NCI-H510A (cell line): ENCODE measurements at regions not wholly inside any gene's neighbourhood (a gene's known extent, or its start where the extent isn't known, plus 50 kb on each side); places are given as distances from the start of the nearest gene placed in this dataset.

Source experiments
- DNase-seq: peaks from one replicate; lab custom pipeline; 2025; lab: John Stamatoyannopoulos, UW

DNA sequence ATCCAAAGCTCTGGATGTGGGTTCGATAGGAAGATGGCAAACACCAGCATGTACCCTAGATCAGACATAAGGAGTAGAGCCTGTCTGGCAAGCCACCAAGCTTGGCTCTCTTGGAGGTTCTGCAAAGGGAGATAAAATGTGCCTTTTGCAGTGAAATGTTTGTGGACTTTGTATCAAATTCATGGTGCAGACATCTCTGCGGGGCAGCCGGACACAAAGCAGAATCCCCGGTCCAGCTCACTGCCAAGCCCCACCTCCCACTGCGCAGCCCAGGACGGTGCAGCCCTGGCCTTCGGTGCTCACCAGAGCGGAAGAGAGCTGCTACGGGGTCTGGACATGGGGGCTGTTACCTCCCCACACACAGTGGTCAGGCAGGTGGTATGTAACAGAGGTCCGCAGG lies 333.6 kb upstream of the JARID2 start:
- no peak for DNase-seq

DNA sequence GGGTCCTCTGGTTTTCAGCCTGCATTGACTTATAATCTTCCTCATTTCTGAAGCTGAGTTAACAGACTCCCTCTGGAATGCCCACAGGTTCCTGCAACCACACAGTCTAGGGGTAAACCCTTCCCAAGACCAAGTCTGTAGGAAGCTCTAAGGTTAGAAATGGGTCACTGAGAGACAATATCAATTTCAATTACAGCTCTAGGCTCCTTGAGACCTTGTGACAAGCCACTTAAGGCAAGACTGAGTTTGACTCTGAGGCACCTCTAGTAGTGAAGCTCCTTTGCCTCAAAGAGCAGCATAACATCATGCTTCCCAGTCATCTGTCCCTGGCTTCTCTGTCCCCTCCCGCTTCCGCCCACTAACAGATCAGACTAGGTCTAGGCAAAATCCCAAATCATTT lies 333.2 kb upstream of the JARID2 start:
- DNase-seq = no peak

DNA sequence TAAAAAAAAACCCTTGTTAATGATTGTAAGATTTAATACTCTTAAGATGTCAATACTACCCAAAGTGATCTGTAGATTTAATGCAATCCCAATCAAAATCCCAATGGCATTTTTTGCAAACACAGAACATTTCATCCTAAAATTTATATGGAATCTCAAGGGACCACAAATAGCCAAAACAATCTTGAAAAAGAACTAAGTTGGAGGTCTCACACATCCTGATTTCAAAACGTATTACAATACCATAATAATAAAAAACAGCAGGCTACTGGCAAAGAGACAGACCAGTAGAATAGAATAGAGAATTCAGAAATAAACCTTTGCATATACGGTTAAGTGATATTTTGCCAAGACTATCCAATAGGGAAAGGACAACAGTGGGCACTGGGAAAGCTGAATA lies 331.9 kb upstream of the JARID2 start:
- DNase-seq = no peak

DNA sequence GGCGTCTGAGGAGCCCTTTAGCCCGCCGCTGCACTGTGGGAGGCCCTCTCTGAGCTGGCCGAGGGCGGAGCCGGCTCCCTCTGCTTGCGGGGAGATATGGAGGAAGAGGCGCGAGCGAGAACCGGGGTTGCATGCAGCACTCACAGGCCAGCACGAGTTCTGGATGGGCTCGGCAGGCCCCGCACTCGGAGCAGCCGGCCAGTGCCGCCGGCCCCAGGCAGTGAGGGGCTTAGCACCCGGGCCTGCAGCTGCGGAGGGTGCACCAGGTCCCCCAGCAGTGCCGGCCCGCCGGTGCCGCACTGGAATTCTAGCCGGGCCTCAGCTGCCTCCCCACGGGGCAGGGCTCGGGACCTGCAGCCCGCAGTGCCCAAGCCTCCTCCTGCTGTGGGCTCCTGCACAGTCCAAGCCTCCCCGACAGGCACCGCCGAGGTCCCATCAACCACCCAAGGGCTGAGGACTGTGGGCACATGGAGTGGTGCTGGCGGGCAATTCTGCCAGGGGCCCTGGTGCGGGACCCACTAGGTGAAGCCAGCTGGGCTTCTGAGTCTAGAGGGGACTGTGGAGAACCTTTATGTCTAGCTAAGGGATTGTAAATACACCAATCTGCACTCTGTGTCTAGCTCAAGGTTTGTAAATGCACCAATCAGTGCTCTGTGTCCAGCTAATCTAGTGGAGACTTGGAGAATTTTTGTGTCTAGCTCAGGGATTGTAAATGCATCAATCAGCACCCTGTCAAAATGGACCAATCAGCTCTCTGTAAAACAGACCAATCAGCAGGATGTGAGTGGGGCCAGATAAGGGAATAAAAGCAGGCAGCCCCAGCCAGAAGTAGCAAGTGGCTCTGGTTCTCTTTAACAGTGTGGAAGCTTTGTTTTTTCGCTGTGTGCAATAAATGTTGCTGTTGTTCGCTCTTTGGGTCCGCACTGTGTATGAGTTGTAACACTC lies 329.7 kb upstream of the JARID2 start:
- no peak for DNase-seq

DNA sequence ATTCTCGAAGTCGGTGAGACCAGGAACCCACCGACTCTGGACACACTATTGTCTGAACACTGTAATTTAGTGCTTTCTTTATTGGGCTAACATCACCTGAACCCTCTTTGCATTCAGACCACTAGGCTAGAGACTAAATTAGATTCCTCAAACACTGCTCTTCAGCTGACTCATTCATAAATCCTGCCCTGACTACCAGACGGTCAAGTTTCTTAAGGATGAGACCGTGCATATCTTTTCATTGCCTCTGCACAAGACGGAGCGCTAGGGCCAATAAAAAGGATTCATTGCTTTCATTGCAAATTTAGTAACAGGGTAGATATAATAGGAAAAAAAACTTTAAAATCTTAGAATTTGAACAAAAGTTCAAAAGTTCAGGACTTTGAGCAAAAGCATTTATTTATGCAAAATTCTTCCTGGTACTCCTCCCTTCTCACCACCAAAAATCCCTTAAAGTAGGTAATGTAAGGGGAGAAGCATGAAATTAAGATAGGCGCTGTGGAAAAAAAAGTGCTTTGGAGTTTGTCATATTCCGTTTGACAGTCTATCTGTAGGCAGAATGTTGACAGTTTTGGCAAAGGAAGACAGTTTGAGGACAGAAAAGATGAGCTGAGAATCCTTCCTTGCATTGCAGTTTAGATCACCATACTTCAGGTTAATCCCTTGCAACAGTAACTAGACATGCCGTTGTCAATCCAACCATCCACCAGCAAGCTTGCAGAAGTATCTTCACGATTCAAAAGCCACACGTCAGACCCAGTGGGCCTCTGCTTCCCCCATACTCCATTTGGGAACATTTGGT lies 328.6 kb upstream of the JARID2 start:
- no peak for DNase-seq

DNA sequence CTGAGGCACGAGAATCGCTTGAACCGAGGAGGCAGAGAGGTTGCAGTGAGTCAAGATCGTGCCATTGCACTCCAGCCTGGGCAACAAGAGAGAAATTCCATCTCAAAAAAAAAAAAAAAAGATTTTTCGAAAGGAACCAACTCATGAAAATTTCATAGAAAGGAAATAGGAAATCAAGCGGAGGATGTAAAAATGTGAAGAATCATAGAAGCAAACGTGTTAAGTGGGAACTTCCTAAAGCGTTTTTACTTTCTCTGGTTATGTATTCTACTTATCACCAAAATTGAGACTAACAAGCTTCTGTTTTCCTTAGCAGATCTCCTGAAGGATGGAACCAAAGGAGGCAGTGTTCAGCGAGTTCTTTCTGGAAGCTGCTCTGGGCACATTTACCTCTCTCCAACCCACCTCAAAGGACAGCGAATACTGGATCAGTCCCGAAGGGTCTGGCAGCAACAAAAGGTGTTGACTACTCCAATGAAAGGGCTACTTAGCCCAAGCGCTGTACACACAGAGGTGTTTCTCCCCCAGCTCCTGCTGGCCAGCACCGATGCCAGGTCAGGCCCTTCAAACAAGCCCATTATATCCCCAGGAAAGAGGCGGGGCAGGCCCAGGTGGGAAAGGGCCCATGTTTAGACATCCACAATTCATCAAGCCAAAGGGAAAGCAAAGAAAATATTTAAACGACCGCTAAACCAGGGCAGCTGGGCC lies 327.5 kb upstream of the JARID2 start:
- DNase-seq = no peak

DNA sequence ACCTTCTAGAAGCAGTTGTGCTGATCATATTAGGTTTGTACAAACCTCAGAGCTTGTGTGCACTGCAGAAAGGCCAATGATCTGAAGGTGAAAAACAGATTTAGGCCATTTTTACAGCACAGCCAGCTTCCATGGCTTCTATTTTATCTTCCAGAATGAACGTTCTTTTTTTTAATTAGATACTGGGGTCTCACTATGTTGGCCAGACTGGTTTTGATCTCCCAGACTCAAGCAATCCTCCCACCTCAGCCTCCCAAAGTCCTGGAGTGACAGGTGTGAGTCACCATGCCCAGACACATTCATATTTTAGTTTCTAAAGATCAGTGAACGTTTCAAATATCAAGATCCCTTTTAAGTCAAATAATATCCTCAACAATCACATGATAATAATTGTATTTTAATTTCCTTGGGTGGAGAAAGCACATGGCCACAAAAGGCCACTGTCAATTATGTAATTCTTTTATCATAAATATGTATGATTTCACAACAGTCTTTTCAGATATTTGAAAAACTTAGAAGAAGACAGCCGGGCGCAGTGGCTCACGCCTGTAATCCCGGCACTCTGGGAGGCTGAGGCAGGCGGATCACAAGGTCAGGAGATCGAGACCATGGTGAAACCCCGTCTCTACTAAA lies 326.7 kb upstream of the JARID2 start:
- no peak for DNase-seq

DNA sequence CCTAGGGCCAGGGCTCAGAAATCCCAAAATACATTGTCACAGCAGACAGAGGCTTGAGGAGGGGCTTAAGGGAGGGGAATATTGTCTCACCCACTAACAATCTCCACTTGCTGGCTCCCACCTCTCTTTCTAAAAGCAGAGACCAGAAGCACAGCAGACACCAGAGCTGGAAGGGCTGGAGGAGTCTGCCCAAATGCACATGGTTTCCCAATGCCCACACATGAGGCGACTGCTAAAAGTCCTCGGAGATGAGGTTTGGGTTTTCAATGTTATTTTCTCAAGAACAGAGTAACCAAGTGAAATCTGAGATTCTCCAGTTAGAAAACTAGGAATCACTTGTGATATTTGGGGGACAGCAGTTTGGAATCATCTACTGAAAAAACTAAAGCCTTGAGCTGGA lies 325.6 kb upstream of the JARID2 start:
- DNase-seq = no peak

DNA sequence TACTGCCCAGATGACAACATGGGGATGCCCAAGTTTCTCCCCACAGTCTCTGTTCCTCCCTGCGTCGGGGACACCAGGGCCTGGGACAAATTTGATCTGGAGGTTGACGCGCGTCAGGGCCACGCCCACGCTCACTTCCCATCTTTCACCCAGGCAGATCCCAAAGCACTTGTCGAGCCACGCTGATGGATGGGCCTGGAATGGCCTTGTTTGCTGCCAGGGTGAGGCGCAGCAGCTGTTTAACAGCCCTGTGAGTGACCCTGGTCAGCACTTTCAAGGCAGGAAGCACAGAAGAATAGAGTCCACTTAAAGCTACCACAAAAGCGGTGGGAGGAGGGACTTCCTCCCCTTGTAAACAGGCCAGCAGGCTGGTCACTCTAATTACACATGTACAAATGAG lies 324.7 kb upstream of the JARID2 start:
- peak; percentile 77 for DNase-seq

DNA sequence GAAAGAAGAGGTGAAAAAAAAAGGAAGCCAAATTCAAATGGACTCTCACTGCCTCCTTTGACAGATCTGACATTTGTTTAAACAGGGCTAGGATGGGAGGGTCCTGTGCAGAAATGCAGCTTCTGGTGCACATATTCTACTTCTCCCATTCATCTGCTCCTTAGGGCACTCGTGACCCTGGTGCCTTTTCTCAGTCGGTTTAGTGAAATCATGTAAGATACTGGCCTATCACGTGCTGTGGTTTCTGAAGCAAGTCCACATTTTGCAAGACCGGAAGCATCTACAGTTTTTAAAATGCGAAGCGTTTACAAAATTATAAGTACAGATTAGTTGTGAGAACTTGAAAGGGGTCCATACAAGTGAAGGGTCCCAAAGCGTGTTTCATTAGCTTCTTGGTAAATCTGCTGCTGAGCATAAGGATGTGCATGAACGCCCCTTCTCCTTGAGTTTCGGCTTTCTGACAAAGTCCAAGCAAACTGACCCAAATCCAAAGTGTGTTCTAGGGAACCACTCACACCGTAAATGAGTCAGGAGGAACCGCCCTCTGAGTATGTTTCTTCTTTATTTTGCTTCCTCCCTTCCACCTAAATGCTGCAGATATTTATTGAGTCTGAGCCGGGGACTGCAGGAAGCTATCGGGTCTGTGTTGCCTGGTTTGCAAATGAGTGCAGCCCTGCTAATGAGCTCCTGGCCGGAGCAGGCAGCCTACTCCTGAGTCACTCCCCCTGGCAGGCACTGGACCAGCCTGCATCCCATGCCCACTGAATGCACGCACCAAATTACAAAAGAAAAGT lies 323.8 kb upstream of the JARID2 start:
- DNase-seq = no peak

DNA sequence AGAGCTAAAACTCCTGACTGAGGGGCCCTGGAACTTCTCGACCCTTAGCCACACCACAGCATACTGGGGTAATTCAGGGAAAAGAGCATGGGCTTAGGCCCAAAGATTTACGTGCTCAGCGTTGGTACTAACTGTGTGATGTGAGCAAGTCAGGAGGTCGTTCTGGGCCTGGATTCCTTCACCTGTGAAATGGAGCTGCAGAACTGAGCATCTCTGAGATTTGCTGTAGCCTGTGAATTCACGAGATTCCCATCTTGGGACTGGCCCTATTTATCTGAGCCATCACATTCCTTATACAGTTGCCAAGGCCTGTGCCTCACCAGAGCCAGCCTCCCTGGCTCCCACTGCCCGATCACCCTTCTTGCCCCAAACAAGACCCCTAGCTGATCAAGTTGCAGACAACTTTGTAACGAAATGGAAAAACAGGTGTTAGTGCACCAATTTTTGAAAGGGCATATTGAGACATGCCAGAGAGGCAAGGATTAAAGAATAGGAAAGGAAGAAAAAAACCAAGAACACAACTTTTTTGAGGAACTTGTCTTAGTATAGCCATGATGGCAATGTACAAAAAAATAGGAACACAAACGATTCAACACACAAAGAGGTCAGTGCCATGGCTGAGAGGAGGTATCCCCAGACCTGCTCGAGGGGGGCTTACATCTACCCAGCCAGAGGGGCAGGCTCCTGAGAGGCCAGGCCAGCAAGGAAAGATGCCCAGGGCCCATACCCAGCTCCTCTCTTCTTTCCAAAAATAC lies 323.0 kb upstream of the JARID2 start:
- no peak for DNase-seq

DNA sequence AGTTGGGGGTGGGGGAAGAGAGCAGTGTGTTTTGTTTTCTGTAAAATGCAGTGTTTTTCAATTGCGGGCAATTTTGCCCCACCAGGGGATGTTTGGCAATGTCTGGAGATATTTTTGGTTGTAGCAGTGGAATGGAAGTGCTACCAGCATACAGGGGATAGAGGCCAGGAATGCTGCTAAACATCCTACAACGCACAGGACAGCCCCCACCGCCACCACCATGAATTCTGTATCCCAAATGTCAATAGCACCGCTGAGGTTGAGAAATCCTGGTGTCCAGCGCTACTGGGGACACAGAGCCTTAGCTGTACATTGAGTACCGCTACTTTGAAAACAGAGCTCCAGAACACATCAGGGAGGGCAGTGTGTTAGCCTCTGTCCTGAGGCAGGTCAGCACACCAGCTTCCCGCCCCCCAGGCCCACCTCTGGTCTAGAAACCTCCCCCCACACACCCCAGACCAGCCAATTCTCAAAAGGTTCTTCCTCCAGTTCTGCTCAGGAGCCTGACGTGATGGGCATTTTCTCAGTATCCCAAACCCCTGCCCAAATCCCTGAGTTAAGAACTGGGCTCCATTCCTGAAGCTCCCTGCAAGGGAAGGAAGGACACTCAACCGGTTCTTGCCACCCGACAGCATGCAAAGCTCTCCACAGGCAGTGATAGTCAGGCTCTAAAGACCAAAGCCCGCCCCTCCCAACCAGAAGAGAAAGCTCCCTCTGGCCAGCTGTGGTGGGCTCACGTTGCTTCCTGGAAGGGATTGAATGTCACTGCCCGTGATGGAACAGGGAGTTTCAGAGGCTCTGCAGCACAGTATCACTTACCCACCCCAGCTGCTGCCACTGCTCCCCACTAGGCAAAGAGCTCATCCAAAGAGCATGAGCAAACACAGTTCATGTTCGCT lies 321.5 kb upstream of the JARID2 start:
- DNase-seq = peak; percentile 94

DNA sequence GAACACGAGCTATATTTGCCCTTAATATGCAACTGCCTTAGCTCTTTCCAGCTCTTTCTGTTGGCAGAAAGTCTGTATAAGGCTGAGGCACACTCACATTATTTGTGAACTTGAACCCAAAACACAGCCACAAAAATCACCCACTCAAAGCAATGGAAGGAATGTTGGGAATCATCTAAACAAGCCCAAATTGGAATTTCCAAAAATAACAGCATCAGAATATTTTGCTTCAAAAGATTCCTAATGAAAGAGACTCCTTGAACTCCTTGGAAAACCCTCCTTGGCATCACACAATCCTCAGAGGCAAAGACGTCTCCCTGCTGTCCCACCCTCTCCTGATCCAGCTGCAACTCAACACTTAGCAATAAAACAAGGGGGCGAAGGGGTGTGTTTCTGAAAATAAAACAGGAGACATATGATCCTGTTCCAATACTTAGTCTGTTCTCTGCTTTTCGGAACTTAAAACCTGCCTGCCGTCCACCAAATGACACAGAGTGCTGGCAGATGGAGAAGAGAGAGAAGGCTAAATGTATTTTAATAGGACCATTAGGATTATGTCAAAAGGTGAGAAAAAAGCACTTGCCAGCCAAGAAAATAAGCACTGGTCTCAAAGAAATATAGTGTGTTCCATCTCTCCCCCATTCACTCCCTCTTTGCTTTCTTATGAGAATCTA lies 320.7 kb upstream of the JARID2 start:
- DNase-seq = no peak

DNA sequence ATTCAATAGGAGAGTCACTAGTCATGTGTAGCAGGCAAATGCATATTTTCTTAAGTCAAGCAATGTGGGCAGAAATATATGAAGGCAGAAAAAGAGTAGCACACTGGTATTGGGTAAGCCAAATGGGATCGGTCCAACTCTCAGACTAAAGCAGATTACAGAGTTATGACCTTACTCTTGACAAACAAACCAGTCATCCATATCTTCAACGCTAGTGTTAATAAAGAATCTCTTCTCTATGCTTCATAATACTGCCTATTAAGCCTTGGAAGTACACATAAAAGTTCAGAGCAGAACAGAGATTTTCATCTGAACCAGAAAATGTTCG lies 320.2 kb upstream of the JARID2 start:
- DNase-seq = no peak

DNA sequence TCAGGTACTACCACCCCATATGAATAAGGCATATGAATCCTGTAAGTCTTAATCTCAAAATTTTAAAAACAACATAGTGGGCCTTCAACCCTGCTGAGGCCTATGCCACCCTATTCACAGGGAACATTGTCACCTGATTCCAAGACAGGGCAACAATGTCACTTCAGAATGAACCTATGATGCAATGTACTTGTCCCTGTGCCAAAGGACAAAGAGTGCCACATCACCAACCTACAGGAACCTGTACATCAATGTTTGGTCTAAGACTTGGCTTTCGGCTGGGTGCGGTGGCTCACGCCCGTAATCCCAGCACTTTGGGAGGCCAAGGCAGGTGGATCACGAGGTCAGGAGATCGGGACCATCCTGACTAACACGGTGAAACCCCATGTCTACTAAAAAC lies 318.5 kb upstream of the JARID2 start:
- no peak for DNase-seq

DNA sequence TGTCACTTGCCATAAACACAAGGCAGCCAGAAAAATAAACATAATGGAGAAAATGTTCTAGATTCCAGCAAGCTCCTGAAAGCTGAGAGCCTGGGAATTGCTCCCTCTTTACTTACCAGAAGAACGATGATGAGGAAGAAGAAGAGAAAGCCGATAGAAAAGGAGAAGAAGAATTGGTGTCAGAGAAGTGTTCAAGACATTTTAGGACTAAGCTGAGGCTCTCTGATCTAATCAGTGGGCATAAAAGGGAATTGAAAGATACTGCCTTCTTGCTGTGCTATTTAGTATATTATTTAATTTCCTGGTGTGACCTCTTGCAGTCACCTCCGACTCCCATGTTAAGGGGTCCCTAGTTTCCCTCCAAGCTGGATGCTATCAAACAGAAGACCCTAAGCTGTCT lies 316.6 kb upstream of the JARID2 start:
- no peak for DNase-seq

DNA sequence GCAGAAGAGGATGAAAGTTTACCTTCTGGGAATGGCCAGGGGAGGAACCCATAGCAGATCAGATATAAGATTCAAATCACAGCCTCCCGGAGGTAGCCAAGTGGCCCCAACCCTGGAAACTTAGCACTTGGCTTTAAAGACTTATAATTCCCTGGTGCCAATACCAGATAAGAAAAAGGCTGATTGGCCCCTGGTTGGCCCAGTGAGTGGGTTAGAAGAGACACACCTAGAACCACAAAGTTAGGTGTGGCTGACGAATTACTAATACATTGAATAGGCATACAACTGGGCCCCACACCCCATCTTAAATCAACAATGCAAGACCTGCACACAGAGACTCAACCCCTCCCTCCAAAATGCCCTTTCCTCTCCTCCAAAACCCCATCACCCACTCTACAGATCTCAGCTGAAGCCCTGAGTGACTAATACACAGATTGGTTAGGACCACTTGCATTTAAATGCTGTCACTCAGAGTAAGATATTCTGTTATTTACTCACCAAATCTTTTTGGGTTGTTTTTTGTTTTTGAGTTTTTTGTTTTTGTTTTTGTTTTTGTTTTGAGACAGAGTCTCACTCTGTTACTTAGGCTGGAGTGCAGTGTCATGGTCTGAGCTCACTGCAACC lies 315.4 kb upstream of the JARID2 start:
- no peak for DNase-seq

DNA sequence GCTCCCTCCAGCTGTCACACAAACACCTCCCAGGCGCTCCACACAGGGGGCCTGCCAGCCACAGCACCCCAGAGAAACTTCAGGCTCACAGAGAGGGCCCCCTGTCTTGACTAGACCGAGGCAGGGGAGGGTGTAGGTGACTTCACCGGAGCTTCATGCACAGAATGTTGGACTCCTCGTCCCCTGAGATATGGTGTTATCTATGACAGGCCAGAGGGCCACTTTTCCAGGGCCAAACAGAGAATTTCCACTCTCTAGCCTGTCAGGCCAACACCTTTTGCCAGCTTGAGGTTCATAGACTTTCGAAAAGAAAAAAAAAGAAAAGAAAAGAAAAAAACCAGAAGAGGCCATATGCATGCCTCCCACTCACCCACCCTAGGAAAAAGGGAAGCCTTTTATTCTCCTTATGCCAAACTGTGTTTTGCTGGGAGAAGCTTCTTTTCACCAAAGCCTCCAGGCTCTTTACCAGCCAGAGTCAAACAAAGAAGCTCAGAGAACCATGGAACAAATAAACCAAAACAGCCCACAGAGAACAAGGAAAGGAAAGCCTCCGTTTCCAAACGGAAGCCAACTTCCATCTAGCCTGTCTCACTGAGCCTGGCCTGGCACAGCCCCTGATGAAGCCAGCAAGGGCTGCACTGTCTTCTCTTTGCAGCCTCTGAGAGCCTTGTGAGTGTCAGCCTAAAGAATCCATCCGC lies 313.2 kb upstream of the JARID2 start:
- DNase-seq = no peak
